Fibroblast of skin of left biceps (primary cell): ENCODE measurements at regions not wholly inside any gene's neighbourhood (a gene's known extent, or its start where the extent isn't known, plus 50 kb on each side); places are given as distances from the start of the nearest gene placed in this dataset.
A peak's percentile ranks its signal among the peaks of the same experiment; 100 is the strongest.

Experiments
- DNase-seq, 2 experiments: peaks; one replicate each; pipeline ENCODE4 v3.0.0-alpha.2; 2013; ENCODE audit warnings: low read depth in 2 of 2

- DNase-seq = no peak
Observed at GRCh38 chr5:125317536-125317995, 571.1 kb upstream of the ZNF608 start.

- DNase-seq = no peak
Observed at GRCh38 chr5:125321654-125322053, 575.2 kb upstream of the ZNF608 start.

GRCh38 chr5:125323613-125324012 is 577.2 kb upstream of the ZNF608 start:
- no peak for DNase-seq

GRCh38 chr5:125325488-125326149 is 579.2 kb upstream of the ZNF608 start:
- no peak for DNase-seq

- peak; percentile 68 to 76 for DNase-seq
Observed at GRCh38 chr5:125326150-125326510, 579.7 kb upstream of the ZNF608 start.

- DNase-seq = no peak
Observed at GRCh38 chr5:125327676-125328075, 581.2 kb upstream of the ZNF608 start.

GRCh38 chr5:125331987-125332598 is 585.7 kb upstream of the ZNF608 start:
- DNase-seq = no peak

GRCh38 chr5:125333416-125333815 is 587.0 kb upstream of the ZNF608 start:
- DNase-seq = no peak

GRCh38 chr5:125336401-125336800 is 590.0 kb upstream of the ZNF608 start:
- no peak for DNase-seq

- no peak for DNase-seq
Observed at GRCh38 chr5:125337294-125337693, 590.9 kb upstream of the ZNF608 start.

GRCh38 chr5:125338440-125339174 is 592.2 kb upstream of the ZNF608 start:
- DNase-seq = no peak

- no peak for DNase-seq
Observed at GRCh38 chr5:125341436-125341835, 595.0 kb upstream of the ZNF608 start.

GRCh38 chr5:125343015-125343414 is 596.6 kb upstream of the ZNF608 start:
- peak; percentile 83 to 88 for DNase-seq

GRCh38 chr5:125346316-125346715 is 599.9 kb upstream of the ZNF608 start:
- no peak for DNase-seq

GRCh38 chr5:125348221-125348692 is 601.8 kb upstream of the ZNF608 start:
- DNase-seq = no peak

- no peak for DNase-seq
Observed at GRCh38 chr5:125348936-125349831, 602.7 kb upstream of the ZNF608 start.

GRCh38 chr5:125357660-125358059 is 611.2 kb upstream of the ZNF608 start:
- DNase-seq = no peak

- no peak for DNase-seq
Observed at GRCh38 chr5:125365747-125366146, 619.3 kb upstream of the ZNF608 start.

GRCh38 chr5:125367702-125368101 is 621.3 kb upstream of the ZNF608 start:
- DNase-seq = no peak

- DNase-seq = no peak
Observed at GRCh38 chr5:125370461-125371205, 624.2 kb upstream of the ZNF608 start.
